HG03045 (cell line): ENCODE measurements at regions not wholly inside any gene's neighbourhood (a gene's known extent, or its start where the extent isn't known, plus 50 kb on each side); places are given as distances from the start of the nearest gene placed in this dataset.
"Not testable (repeated sequence)": the region's sequence is repeated elsewhere in the genome, so short reads cannot be mapped to it uniquely, and the experiment has no call there.

Experiments
- ATAC-seq: cut with Tn5 transposase; IDR thresholded peaks from one replicate; pipeline ENCODE4 v1.9.1; 2021; ENCODE audit warnings: mild to moderate bottlenecking, moderate library complexity; ENCODE audit not compliant: unreplicated experiment

DNA sequence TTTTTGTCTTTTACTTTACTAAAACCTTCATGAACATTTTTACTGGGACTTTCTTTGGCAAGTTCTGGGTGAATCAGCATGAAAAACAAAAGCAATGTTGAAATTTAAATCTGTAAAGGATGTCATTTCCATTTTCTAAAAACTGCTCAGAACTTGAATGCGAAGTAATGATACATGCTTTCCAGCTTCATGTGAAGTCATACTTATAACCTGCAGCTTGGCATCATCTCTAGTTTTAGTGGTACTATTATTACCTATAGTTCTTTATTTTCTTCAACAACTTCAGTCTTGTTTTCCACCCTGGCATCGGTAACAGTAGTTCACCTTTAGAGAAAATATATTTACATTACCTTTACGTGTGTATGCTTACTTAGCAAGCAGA lies 421.4 kb upstream of the DIPK2B start:
- ATAC-seq: no peak

DNA sequence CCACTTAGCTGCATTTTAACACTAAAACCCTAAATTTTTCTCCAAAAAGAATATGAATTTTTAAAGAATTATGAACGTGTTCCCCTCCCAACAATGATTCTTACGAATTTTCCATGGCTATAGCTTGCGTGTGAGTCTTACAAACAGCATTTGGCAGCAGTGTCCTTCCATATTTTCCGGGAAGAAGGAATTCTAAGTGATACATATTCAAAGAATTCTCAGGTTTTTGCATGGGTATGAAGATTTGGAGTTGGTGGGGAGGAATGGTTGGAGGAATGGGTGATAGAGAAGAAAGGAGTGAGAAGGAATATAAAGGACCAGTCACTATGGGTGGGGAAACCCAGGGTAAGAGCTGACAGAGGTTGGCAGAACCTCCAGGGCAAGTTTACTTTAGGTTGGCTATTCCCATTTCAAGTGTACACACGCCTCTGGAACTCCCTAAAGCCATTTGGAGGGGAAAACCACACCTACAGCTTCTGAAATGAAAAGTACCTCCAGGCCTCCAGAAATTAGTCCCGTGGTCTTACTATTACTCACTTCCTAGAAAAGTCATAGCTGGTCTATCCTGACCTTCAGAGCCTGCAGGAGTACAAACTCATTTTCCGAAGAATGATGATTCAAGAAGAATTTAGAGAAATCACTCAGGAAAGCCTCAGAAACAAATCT lies 420.8 kb upstream of the DIPK2B start:
- peak; percentile 52 for ATAC-seq

DNA sequence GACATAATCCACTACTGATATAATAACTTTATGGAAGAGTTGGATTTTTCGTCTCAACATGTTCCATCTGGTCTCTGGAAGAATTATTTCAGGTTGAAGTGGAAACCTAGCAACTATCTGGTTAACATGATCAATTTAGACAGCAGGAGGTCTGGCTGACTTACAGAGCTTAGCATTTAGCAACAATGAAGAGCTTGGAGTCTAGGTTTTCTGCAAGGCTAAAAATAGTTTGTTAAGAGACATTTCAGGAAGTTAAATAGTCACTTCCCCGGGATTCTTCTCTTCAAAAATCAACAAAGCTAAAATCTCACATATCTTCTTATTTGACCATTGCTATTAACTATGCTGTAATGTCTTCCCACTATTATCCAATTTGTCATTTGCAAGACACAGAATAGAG lies 418.6 kb upstream of the DIPK2B start:
- no peak for ATAC-seq

DNA sequence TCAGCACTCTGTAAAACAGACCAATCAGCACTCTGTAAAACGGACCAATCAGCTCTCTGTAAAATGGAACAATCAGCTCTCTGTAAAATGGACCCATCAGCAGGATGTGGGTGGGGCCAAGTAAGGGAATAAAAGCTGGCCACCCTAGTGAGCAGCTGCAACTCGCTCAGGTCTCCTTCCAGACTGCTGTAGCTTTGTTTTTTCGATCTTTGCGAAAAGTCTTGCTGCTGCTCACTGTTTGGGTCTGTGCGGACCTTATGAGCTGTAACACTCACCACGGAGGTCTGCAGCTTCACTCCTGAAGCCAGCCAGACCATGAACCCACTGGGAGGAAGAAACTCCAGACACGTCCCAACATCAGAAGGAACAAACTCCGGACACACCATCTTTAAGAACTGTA lies 414.9 kb upstream of the DIPK2B start:
- not testable (repeated sequence) for ATAC-seq

DNA sequence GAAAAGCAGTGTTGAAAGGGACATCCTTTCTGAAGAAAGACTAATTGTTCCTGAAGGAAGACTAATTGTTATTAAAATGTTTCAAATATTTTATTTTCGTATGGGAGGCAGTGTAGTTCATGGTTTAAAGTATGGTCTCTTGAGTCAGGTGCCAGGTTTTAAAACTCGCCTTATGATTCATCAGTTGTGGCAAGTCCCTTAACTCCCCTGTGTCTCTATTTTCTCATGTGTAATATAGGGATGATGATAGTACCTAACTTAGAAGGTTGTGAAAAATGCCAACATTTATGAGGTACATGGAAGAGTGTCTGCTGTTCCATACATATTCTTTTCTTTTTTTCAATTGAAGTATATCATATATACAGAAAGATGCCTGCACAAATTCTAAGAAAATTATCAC lies 414.2 kb upstream of the DIPK2B start:
- no peak for ATAC-seq

DNA sequence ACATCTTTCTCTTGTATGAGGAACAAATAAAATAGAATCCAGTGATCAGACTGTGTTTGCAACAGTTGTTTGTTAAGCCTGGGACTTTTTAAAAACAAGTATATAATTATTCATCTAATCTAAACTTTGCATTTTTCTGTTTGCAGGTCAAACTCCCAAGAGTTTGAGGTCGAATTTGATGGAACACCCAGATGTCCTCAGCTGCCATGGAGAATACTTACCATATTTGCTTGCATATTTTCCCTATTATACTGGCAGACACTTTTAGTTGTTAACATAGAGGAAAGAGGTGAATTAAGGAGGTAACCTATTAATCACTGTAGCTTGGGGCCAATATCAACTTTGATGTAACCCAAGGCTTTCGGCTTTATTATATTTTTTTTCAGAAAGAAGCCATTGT lies 401.5 kb upstream of the DIPK2B start:
- no peak for ATAC-seq

DNA sequence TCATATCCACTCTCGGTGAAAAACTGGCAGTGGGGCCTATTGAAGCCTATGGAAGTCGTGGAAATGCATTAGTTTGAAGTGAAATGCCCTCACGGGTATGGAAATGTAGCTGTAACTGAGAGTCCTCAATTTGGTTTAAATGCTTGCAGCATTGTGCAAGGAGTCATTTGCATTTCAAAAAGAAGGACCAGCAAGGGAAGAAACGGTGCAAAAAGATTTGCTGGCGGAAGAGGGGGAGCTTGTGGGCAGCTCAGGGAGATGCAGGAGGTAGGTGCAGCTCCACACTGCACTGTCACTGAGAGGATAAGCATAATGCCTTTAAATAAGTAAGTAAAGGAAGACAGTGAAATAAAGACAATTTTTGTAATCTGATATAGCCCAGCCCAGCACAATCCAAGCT lies 400.4 kb upstream of the DIPK2B start:
- no peak for ATAC-seq

DNA sequence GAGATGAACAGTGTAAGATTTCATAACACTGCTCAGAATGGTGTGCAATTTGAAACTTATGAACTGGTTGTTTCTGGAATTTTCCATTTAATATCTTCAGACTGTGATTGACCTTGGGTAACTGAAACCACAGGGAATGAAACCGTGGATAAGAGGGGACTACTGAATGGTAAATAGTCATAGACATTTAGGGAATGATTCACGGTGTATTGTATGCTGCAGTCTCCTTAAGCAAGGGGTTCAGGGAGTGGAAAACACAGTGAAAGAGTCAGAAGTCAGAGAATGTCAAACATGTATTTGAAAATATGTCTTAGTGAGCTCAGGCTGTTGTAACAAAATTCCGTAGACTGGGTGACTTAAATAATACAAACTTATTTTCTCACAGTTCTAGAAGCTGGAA lies 398.2 kb upstream of the DIPK2B start:
- no peak for ATAC-seq

DNA sequence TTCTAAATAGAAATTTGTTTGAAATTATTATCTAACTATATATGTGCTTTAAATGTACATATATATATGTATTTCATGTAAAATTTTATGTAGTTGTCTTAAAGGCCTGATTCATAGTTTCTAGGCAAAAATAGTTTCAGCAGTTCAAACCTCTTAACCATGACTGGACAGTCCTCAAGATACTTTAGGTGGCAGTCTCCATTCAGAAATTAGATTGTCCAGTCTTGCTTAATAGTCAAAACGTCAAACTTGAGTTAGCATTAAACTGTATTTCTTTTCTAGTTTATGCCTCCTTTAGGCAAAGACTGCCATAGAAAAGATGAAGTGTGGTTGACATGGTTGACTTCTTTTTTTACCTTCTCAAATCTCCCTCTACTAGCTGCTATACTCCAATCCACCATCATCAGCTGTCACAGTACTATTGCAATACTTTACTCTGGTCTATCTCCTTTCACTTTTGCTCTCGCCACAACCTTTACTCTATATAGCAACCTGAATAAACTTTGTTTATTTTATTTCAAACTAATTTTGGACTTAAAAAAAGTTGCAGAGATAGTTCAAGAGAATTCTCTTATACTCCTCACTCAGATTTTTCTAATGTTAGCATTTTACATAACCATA lies 395.6 kb upstream of the DIPK2B start:
- no peak for ATAC-seq

DNA sequence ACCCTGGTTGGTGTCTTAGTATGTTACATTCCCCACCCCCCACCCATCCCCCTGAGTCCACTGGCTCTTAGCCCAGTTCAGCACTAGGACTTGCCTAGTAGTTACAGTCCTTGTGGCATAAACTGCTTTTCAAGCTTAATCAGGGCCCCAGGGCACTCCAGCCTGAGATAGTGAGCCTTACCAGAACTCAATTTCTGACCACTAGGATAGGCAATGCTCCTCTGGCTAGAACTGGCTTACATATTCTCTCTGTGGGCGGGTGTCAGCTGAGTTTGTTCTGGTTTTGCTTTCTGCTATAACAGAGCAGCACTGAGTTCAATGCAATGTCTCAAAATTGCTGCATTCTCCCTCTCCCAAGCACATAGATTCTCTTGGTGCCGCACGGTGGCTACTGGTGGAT lies 391.4 kb upstream of the DIPK2B start:
- no peak for ATAC-seq

DNA sequence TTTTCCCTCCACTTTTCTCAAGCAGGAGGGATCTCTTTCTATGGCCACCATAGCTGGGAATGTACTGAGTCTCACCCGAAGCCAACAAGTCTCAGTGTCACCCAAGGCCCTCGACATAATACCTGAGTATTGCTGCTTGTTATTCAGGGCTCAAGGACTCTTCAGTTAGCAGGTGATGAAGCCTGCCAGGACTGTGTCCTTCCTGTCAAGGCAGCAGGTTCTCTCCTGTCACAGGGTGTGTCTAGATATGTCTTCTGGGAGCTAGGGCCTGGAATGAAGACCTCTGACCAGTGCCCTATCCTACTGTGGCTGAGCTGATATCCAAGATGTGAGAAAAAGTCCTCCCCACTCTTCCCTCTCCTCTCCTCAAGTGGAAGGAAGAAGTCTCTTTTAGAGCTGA lies 391.0 kb upstream of the DIPK2B start:
- ATAC-seq: no peak

DNA sequence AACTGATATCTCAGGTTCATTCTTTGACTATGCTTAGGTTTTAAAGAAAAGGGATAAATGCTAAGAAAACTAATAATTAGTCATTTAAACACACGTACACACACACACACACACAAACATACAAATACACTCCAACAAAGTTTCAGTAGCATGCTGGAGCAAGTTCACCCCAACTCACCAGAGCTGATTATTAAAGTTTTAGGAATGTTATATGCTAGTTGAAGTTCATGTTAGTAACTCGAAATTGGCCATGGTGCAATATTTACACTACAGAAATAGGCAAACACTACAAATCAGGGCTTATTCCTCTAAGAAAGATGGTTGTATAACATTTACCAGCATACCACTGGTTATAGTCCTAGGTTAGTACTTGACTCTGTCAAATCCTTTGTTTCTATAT lies 384.0 kb upstream of the DIPK2B start:
- ATAC-seq: no peak

DNA sequence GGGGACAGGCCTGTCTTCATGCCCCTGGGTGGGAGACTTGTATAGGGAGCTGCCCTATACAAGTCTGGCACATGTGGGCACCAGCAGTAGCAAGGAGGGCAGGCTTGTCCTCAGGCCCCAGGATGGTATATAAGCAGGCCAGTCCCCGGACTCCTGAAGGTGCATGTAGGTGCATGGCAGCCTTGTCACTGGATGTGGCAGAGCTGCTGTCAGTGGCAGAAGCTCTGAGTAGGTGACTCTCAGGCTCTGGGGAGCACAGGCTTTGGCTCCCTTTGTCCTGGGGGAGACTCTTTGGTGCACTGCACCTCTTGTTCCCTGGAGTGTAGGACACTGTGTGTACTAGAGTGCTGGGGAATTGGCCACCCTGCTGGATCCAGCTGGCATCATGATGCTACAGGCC lies 376.7 kb upstream of the DIPK2B start:
- ATAC-seq: no peak

DNA sequence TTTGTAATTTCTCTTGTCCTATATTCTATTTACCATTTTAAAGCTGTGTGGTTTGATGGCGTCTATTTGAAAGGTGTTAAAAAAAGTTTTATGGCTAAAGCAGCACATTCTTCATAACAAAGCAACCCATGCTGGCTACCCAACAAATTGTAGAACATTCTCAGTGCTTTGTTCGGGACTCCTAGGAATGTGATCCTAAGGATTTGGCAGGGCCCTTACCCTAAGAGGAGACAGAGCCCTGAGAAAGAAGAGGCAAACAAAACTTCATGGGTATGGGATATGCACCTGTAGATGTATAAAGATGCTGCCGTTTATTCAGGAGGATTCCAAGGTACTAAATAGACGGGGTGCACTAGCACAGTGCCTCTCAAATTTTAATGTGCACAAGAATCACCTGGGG lies 370.8 kb upstream of the DIPK2B start:
- no peak for ATAC-seq

DNA sequence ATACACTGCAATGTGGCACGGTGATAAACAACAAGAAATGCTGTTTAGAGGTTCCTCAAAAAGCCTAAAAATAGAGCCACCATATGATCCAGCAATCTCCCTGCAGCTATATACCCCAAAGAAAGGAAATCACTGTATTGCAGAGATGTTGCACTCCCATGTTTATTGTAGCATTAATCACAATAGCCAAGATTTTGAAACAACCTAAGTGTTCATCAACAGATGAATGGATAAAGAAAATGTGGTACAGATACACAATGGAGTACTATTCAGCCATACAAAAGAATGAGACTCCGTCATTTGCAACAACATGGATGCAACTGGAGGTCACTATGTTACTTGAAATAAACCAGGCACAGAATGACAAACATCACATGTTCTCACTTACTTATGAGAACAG lies 365.8 kb upstream of the DIPK2B start:
- ATAC-seq: no peak

DNA sequence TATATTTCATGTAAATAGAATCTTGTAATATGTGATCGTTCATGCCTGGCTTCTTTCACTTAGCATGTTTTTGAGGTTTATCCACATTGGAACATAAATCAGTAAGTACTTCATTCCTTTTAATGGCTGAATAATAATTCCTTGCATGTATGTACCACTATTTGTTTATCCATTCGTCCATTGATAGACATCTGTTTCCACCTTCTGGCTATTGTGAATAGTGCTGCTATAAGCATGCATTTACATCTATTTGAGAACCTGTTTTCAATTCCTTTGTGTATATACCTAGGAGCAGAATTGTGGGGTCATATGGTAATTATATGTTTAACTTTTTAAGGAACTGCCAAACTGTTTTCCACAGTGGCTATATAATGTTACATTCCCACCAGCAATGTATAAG lies 356.7 kb upstream of the DIPK2B start:
- no peak for ATAC-seq

DNA sequence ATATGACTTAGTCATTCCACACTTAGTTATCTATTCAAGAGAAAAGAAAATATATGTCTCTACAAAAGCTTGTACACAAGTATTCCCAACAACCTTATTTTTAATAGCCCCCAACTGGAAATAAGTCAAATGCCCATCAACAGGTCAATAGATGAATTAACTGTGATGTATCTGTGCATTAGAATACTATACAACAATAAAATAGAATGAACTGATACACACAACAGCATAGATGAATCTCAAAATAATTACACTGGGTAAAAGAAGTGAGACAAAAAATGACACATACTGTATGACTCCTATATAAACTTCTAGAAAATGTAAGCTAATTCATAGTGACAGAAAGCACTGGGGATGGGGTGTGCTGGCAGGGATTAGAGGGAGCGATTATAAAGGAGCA lies 354.1 kb upstream of the DIPK2B start:
- ATAC-seq: no peak

DNA sequence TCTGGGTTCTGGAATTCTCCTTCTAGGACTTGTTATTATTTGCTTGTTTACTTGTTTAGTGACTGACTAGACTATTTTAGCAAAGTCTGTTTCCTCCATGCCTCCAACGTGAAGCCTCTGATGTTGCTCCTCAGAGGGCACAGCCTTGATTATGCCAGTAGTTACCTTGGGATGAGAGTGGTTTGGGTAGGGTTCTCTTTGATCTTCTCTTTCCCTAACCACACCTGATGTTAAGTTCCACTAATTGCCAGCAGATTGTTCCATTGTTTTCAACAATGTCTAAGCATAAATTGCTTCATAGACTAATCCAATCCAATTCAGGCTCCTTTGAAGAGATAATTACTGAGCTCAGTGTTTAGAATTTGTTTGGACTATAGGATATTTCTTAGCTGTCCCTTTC lies 352.7 kb upstream of the DIPK2B start:
- ATAC-seq: no peak

DNA sequence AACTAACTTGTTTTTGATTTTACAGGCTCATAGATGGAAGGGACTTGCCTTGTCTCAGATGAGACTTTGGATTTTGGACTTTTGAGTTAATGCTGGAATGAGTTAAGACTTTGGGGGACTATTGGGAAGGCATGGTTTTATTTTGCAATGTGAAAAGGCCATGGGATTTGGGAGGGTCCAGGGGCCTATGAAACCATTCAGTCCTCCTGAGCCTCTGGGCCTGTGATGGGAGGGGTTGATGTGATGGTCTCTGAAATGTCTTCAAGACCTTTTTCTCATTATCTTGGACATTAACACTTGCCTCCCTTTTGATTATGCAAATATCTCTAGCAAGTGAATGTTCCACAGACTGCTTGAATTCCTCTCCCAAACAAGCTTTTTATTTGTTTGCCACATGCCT lies 346.0 kb upstream of the DIPK2B start:
- ATAC-seq: not testable (repeated sequence)

DNA sequence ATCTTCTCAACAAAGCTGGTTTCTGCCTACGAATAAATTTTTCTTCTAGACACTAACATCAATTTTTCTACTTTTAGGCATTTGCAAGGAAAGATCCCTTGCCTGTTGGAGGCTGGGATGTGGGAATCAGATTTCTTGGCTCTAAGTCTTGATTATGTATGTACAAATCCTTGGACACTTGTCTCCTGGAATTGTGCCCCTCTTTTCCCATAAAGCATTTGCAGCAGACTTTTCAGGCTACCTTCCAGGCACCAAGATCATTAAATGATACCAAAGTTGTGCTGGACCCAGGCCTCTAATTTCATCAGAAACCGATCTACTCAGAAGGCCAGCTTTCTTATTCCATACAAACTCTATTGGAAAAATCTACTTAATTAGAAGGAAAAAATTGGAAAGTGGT lies 339.5 kb upstream of the DIPK2B start:
- ATAC-seq: no peak

DNA sequence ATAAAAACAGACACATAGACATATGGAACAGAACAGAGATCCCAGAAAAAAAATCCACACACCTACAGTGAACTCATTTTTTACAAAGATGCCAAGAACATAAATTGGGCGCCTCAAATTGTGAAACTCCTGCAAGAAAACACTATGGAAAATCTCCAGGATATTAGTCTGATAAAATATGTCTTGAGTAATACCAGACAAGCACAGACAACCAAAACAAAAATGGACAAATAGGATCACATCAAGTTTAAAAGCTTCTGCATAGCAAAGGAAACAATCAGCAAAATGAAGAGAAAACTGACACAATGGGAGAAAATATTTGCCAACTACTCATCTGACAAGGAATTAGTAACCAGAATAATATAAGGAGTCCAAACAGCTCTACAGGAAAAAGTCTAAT lies 337.3 kb upstream of the DIPK2B start:
- no peak for ATAC-seq

DNA sequence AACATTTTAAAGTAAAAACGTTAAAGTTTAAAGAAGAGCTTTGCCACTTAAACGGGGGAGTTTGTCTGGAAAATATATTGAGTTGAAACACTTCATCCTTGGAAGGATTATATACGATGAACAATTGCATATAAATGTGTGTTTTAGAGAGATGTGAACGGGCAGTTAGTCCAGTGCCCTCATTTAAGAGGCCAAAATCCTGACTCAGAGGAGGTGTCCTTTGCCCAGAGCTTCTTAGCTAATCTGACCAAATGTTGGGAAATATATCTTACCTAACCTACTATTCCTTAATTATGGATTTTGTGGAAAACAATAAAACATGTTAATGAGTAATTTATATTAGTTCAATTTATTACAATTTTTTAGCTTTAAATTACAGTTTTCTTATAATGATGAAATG lies 327.2 kb upstream of the DIPK2B start:
- no peak for ATAC-seq

DNA sequence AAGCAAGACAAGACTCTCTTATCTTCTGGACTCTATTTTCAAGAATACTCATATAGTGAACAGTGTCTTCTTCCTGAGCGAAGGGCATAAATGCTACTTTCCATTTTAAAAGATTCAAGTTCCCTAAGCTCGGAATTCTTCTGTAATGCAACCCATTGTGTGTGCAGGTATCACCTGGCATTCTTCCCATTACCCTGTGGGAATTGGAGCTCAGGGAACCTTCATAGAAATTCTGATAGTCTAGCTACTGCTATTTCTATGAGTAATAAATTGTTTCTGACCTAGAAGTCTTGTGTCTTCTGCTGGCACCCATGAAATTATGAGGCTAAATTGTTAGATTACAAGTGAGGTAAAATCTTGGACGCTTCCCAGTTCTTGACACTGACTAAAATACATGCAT lies 324.1 kb upstream of the DIPK2B start:
- no peak for ATAC-seq
